Neural progenitor cell (in vitro differentiated cells): ENCODE measurements at regions not wholly inside any gene's neighbourhood (a gene's known extent, or its start where the extent isn't known, plus 50 kb on each side); places are given as distances from the start of the nearest gene placed in this dataset.

Experiments
- DNase-seq: peaks from one replicate; pipeline ENCODE4 v3.0.0-alpha.2; 2016; ENCODE audit warnings: low spot score
- H2AFZ ChIP-seq: fragments of 200-600 bp; sonication (generic); replicated peaks from 2 replicates; pipeline ENCODE4 v1.6.1; 2016; ENCODE audit warnings: antibody characterized with exemption
- H3F3A ChIP-seq: fragments of 200-600 bp; sonication (generic); 2 replicates; pipeline ENCODE4 v1.6.1; 2016; ENCODE audit warnings: antibody characterized with exemption, low read depth
- H3K27ac ChIP-seq: fragments of 200-600 bp; sonication (generic); 2 replicates; pipeline ENCODE4 v1.5.1; 2016; ENCODE audit warnings: mild to moderate bottlenecking
- H3K27me3 ChIP-seq: fragments of 200-600 bp; sonication (generic); 2 replicates; pipeline ENCODE4 v1.6.1; 2016; ENCODE audit warnings: mild to moderate bottlenecking, moderate library complexity
- H3K36me3 ChIP-seq: fragments of 200-600 bp; sonication (generic); 2 replicates; pipeline ENCODE4 v1.5.1; 2016
- H3K4me1 ChIP-seq: fragments of 200-600 bp; sonication (generic); 2 replicates; pipeline ENCODE4 v1.6.1; 2016; ENCODE audit warnings: mixed run types
- H3K4me2 ChIP-seq: fragments of 200-600 bp; sonication (generic); 2 replicates; pipeline ENCODE4 v1.6.1; 2016
- H3K4me3 ChIP-seq: fragments of 200-600 bp; sonication (generic); 2 replicates; pipeline ENCODE4 v1.5.1; 2016
- H3K79me2 ChIP-seq: fragments of 200-600 bp; sonication (generic); 2 replicates; pipeline ENCODE4 v1.6.1; 2016; ENCODE audit warnings: low read depth
- H3K9ac ChIP-seq: fragments of 200-600 bp; sonication (generic); 2 replicates; pipeline ENCODE4 v1.6.1; 2016
- H3K9me3 ChIP-seq: fragments of 200-600 bp; sonication (generic); 2 replicates; pipeline ENCODE4 v1.5.1; 2016; ENCODE audit warnings: low read depth
- H4K20me1 ChIP-seq: fragments of 200-600 bp; sonication (generic); 2 replicates; pipeline ENCODE4 v1.6.1; 2016; ENCODE audit warnings: low read depth
- H3K27ac Mint-ChIP-seq: 3 replicates; pipeline ENCODE4 v1.8.0; 2021; ENCODE audit warnings: mixed read lengths
- H3K27me3 Mint-ChIP-seq: 2 replicates; pipeline ENCODE4 v1.8.0; 2022; ENCODE audit warnings: low read depth, mild to moderate bottlenecking, inconsistent platforms, moderate library complexity, mixed read lengths; ENCODE audit not compliant: insufficient read depth
- H3K36me3 Mint-ChIP-seq: 3 replicates; pipeline ENCODE4 v1.8.0; 2021; ENCODE audit warnings: mixed read lengths
- H3K4me1 Mint-ChIP-seq: 3 replicates; pipeline ENCODE4 v1.8.0; 2021; ENCODE audit warnings: mixed read lengths
- H3K4me3 Mint-ChIP-seq: 3 replicates; pipeline ENCODE4 v1.8.0; 2021; ENCODE audit warnings: mild to moderate bottlenecking, moderate library complexity, mixed read lengths
- H3K9me3 Mint-ChIP-seq: 3 replicates; pipeline ENCODE4 v1.8.0; 2020; ENCODE audit warnings: mixed read lengths
- CTCF ChIP-seq: fragments of 200-600 bp; sonication (generic); IDR thresholded peaks from 2 replicates; pipeline ENCODE4 v1.5.1; 2017; ENCODE audit warnings: antibody characterized with exemption, mild to moderate bottlenecking
- EZH2 ChIP-seq: fragments of 200-600 bp; sonication (generic); IDR thresholded peaks from 2 replicates; pipeline ENCODE4 v1.6.1; 2017; ENCODE audit warnings: antibody characterized with exemption, mild to moderate bottlenecking, moderate library complexity
- EZH2phosphoT487 ChIP-seq: fragments of 200-600 bp; sonication (generic); IDR thresholded peaks from 2 replicates; pipeline ENCODE4 v1.6.1; 2017; ENCODE audit warnings: antibody characterized with exemption

GRCh38 chr13:83223546-83223945 lies 658.7 kb downstream of the SLITRK1 start:
- Mint-ChIP-seq H3K9me3 (no peaks in the 10 kb centered on the region), H3K4me1 (no peaks in the 10 kb centered on the region), H3K4me3 (no peak overlapping the region), H3K36me3 (no peaks in the 10 kb centered on the region), H3K27ac (no peak overlapping the region), H3K27me3 (no peaks in the 10 kb centered on the region)
- no peaks in the 10 kb centered on the region for H3F3A ChIP-seq
- no peaks in the 10 kb centered on the region for H3K27me3 ChIP-seq
- H3K27ac ChIP-seq = no peak overlapping the region
- H4K20me1 ChIP-seq = no peaks in the 10 kb centered on the region
- no peaks in the 10 kb centered on the region for H3K36me3 ChIP-seq
- no peak for TF ChIP-seq CTCF
- no peak for TF ChIP-seq EZH2
- no peak for TF ChIP-seq EZH2phosphoT487
- H3K4me3 ChIP-seq = no peak overlapping the region
- H3K79me2 ChIP-seq = no peaks in the 10 kb centered on the region
- no peak for DNase-seq
- no peak overlapping the region for H2AFZ ChIP-seq
- H3K9ac ChIP-seq = no peak overlapping the region
- no peaks in the 10 kb centered on the region for H3K4me1 ChIP-seq
- H3K9me3 ChIP-seq = no peaks in the 10 kb centered on the region
- no peak overlapping the region for H3K4me2 ChIP-seq

- no peak for TF ChIP-seq EZH2phosphoT487
- Histone ChIP-seq H3K27ac (no peak overlapping the region), H3F3A (no peaks in the 10 kb centered on the region), H3K4me2 (no peak overlapping the region), H4K20me1 (no peaks in the 10 kb centered on the region), H3K4me1 (no peaks in the 10 kb centered on the region), H3K4me3 (no peak overlapping the region), H3K9me3 (no peaks in the 10 kb centered on the region), H2AFZ (no peak overlapping the region), H3K27me3 (no peaks in the 10 kb centered on the region), H3K79me2 (no peaks in the 10 kb centered on the region), H3K36me3 (no peaks in the 10 kb centered on the region), H3K9ac (no peak overlapping the region)
- H3K27ac Mint-ChIP-seq = no peak overlapping the region
- no peak overlapping the region for H3K4me3 Mint-ChIP-seq
- no peaks in the 10 kb centered on the region for H3K36me3 Mint-ChIP-seq
- DNase-seq = no peak
- H3K27me3 Mint-ChIP-seq = no peaks in the 10 kb centered on the region
- H3K9me3 Mint-ChIP-seq = no peaks in the 10 kb centered on the region
- no peaks in the 10 kb centered on the region for H3K4me1 Mint-ChIP-seq
Observed at GRCh38 chr13:83221813-83222241, 660.4 kb downstream of the SLITRK1 start.

GRCh38 chr13:83221256-83221655 lies 661.0 kb downstream of the SLITRK1 start:
- DNase-seq = no peak
- Mint-ChIP-seq H3K27ac (no peak overlapping the region), H3K4me1 (no peaks in the 10 kb centered on the region), H3K4me3 (no peak overlapping the region), H3K9me3 (no peaks in the 10 kb centered on the region), H3K36me3 (no peaks in the 10 kb centered on the region), H3K27me3 (no peaks in the 10 kb centered on the region)
- Histone ChIP-seq H2AFZ (no peak overlapping the region), H3K4me2 (no peak overlapping the region), H3K27ac (no peak overlapping the region), H3F3A (no peaks in the 10 kb centered on the region), H3K36me3 (no peaks in the 10 kb centered on the region), H3K9ac (no peak overlapping the region), H3K4me1 (no peaks in the 10 kb centered on the region), H3K79me2 (no peaks in the 10 kb centered on the region), H3K27me3 (no peaks in the 10 kb centered on the region), H3K9me3 (no peaks in the 10 kb centered on the region), H3K4me3 (no peak overlapping the region), H4K20me1 (no peaks in the 10 kb centered on the region)
- TF ChIP-seq CTCF (no peak), EZH2phosphoT487 (no peak), EZH2 (no peak)

- H3K9me3 ChIP-seq = no peaks in the 10 kb centered on the region
- H4K20me1 ChIP-seq = no peaks in the 10 kb centered on the region
- no peaks in the 10 kb centered on the region for H3K36me3 ChIP-seq
- H3K27me3 ChIP-seq = no peaks in the 10 kb centered on the region
- no peak overlapping the region for H3K4me3 Mint-ChIP-seq
- H3K9ac ChIP-seq = no peak overlapping the region
- no peak overlapping the region for H3K27ac ChIP-seq
- no peaks in the 10 kb centered on the region for H3F3A ChIP-seq
- no peak overlapping the region for H2AFZ ChIP-seq
- H3K27me3 Mint-ChIP-seq = no peaks in the 10 kb centered on the region
- no peaks in the 10 kb centered on the region for H3K9me3 Mint-ChIP-seq
- TF ChIP-seq CTCF = no peak
- no peak for TF ChIP-seq EZH2phosphoT487
- no peak for TF ChIP-seq EZH2
- H3K36me3 Mint-ChIP-seq = no peaks in the 10 kb centered on the region
- H3K27ac Mint-ChIP-seq = no peak overlapping the region
- no peak for DNase-seq
- H3K4me3 ChIP-seq = no peak overlapping the region
- no peaks in the 10 kb centered on the region for H3K4me1 Mint-ChIP-seq
- no peaks in the 10 kb centered on the region for H3K79me2 ChIP-seq
- H3K4me1 ChIP-seq = no peaks in the 10 kb centered on the region
- no peak overlapping the region for H3K4me2 ChIP-seq
Observed at GRCh38 chr13:83220241-83220640, 662.0 kb downstream of the SLITRK1 start.
